ENCODE measurements at regions not wholly inside any gene's neighbourhood (a gene's known extent, or its start where the extent isn't known, plus 50 kb on each side); places are given as distances from the start of the nearest gene placed in this dataset.

- no peak for ATAC-seq (ENCODE audit: low FRiP score)
- no peak for DNase-seq (ENCODE audit: low spot score)
- TF ChIP-seq, protein P1, sequence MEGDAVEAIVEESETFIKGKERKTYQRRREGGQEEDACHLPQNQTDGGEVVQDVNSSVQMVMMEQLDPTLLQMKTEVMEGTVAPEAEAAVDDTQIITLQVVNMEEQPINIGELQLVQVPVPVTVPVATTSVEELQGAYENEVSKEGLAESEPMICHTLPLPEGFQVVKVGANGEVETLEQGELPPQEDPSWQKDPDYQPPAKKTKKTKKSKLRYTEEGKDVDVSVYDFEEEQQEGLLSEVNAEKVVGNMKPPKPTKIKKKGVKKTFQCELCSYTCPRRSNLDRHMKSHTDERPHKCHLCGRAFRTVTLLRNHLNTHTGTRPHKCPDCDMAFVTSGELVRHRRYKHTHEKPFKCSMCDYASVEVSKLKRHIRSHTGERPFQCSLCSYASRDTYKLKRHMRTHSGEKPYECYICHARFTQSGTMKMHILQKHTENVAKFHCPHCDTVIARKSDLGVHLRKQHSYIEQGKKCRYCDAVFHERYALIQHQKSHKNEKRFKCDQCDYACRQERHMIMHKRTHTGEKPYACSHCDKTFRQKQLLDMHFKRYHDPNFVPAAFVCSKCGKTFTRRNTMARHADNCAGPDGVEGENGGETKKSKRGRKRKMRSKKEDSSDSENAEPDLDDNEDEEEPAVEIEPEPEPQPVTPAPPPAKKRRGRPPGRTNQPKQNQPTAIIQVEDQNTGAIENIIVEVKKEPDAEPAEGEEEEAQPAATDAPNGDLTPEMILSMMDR (IDR thresholded peaks at IDR 0.05), result no peak
These were observed 332.4 kb upstream of the PRICKLE1 start for GRCh38 chr12:42921741-42922504.

DNA sequence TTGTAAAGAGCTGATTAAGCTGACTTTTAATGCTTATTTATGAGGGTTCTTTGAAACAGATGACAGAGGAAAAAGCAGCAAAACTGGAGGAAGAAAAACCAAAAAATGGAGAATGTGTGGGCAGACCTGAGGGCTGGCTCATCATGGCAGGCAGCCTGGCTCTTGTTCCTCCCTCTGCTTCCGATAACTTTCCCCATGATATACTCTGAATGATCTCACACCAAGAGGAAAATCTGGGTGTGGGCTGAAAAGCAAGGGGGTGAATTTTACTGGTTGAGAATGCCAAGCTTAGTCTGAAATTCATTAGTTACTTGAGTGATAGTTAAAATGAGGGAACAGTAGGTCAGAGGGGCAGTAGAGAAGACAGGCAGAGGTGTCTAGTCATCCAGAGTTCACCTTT, 330.1 kb upstream of the PRICKLE1 start:
- DNase-seq (ENCODE audit: low spot score) (no peak), ATAC-seq (ENCODE audit: low FRiP score) (peak; percentile 78)
- TF ChIP-seq, protein P1 (IDR thresholded peaks at IDR 0.05), result no peak

- ATAC-seq (ENCODE audit: low FRiP score) (no peak), DNase-seq (ENCODE audit: low spot score) (no peak)
- TF ChIP-seq, protein P1 (IDR thresholded peaks at IDR 0.05), result no peak
These were observed 328.9 kb upstream of the PRICKLE1 start for GRCh38 chr12:42918443-42918842.

- no peak for DNase-seq (ENCODE audit: low spot score)
- no peak for ATAC-seq (ENCODE audit: low FRiP score)
- TF ChIP-seq, protein P1 (IDR thresholded peaks at IDR 0.05), result no peak
These were observed 326.6 kb upstream of the PRICKLE1 start for GRCh38 chr12:42916143-42916542.

DNA sequence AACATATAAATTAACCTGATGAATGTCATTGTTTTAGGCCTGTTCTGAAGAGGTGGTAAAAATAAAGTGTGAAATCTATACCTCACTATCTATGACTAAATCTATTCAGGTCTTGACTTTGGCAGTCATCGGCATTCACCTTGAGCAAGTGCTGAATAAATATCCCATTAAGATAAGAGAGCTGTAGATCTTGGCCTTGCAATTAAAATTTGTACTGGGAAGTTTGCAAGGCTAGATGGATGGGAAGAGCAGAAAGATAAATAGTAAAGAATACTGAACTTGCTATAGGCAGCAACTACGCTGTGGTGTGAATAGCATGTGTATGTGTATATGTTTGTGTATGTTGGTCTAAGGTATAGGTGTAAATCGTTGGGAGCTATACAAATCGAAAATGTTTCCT, 325.9 kb upstream of the PRICKLE1 start:
- ATAC-seq (ENCODE audit: low FRiP score), result no peak
- no peak for DNase-seq (ENCODE audit: low spot score)
- TF ChIP-seq, protein P1 (IDR thresholded peaks at IDR 0.05), result no peak

GRCh38 chr12:42912367-42912766, 322.8 kb upstream of the PRICKLE1 start:
- TF ChIP-seq, protein P1 (IDR thresholded peaks at IDR 0.05), result no peak
- DNase-seq (ENCODE audit: low spot score), result no peak
- ATAC-seq (ENCODE audit: low FRiP score), result no peak

DNA sequence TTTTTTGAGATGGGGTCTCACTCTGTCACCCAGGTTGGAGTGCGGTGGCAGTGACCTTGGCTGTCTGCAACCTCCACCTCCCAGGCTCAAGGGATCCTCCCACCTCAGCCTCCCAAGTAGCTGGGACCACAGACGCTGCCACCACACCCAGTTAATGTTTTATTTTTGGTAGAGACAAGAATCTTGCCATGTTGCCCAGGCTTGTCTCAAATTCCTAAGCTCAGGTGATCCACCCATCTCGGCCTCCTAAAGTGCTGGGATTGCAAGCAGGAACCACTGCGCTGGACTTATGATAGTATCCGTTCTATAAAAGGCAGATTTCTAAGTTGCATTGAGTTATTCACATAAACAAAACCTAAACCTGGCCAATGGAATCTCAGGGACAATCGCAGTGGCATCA, 321.1 kb upstream of the PRICKLE1 start:
- TF ChIP-seq, protein P1 (IDR thresholded peaks at IDR 0.05), result no peak
- DNase-seq (ENCODE audit: low spot score), result no peak
- ATAC-seq (ENCODE audit: low FRiP score), result no peak

Measured in omental fat pad (tissue), 3 donors.